ENCODE measurements at regions not wholly inside any gene's neighbourhood (a gene's known extent, or its start where the extent isn't known, plus 50 kb on each side); places are given as distances from the start of the nearest gene placed in this dataset.

GRCh38 chr21:22096314-22096713 is 1098.1 kb downstream of the NCAM2 start:
- Histone ChIP-seq H4K5ac (ENCODE audit: insufficient read length, low read depth, low read length) (no peak overlapping the region), H2AFZ (ENCODE audit: low read length) (no peak overlapping the region), H2BK120ac (replicated peaks; ENCODE audit: low read depth, low read length) (no peak overlapping the region), H3K4me1 (replicated peaks in 1 of 4; ENCODE audit: control insufficient read depth in 3 of 4, insufficient read depth in 4 of 4, low read length in 3 of 4) (peaks cover 0 to 4% (median 0%) of the 10 kb centered on the region in 4 experiments; a peak in 1 of 7 replicates), H3K9me3 (ENCODE audit: insufficient read depth in 2 of 2, low read depth in 1 of 2, low read length in 1 of 2) (no peaks in the 10 kb centered on the region), H4K20me1 (replicated peaks in 1 of 2; ENCODE audit: control insufficient read depth in 1 of 2, insufficient read depth in 2 of 2, low read length in 2 of 2) (no peaks in the 10 kb centered on the region), H3K23ac (ENCODE audit: insufficient read length) (no peak overlapping the region), H3K79me2 (ENCODE audit: control insufficient read depth in 1 of 2, insufficient read depth in 2 of 2, low read length in 2 of 2) (no peaks in the 10 kb centered on the region), H3K14ac (ENCODE audit: insufficient read length) (no peak overlapping the region), H2BK20ac (ENCODE audit: low read length) (no peak overlapping the region), H2AK5ac (ENCODE audit: low read depth, low read length) (no peak overlapping the region), H3K27ac (ENCODE audit: low read depth, low read length) (no peak overlapping the region), H3K27me3 (replicated peaks in 1 of 4; ENCODE audit: control insufficient read depth in 3 of 4, extremely low read depth in 1 of 4, insufficient read depth in 3 of 4, low read length in 3 of 4) (no peaks in the 10 kb centered on the region), H2BK15ac (ENCODE audit: low read length) (no peak overlapping the region), H3K4ac (replicated peaks; ENCODE audit: insufficient read length, low read depth, low read length) (no peak overlapping the region), H3K56ac (replicated peaks; ENCODE audit: insufficient read length, low read depth, low read length) (no peak overlapping the region), H2BK12ac (ENCODE audit: low read depth, low read length) (no peak overlapping the region), H3K36me3 (ENCODE audit: control insufficient read depth in 2 of 4, insufficient read depth in 4 of 4, low read length in 3 of 4) (no peaks in the 10 kb centered on the region), H3K23me2 (ENCODE audit: low read depth, low read length) (no peaks in the 10 kb centered on the region), H3K4me3 (ENCODE audit: extremely low read depth in 1 of 4, insufficient read depth in 2 of 4, low read depth in 3 of 4, low read length in 4 of 4) (no peak overlapping the region), H4K91ac (replicated peaks; ENCODE audit: insufficient read length, low read length) (no peak overlapping the region), H3K79me1 (ENCODE audit: low read depth, low read length) (no peaks in the 10 kb centered on the region), H3K4me2 (ENCODE audit: insufficient read depth in 1 of 2, low read depth in 2 of 2, low read length in 2 of 2) (no peak overlapping the region), H2BK5ac (ENCODE audit: low read depth, low read length) (no peak overlapping the region), H3K9ac (replicated peaks in 1 of 4; ENCODE audit: extremely low read depth in 1 of 4, low read depth in 3 of 4, low read length in 3 of 4) (no peak overlapping the region), H3K18ac (ENCODE audit: extremely low read depth, low read length) (no peak overlapping the region), H4K8ac (ENCODE audit: extremely low read depth, insufficient read depth, low read length) (no peak overlapping the region)
- TF ChIP-seq SP1 (IDR thresholded peaks at IDR 0.05; ENCODE audit: low read depth, low read length) (no peak), SIX5 (IDR thresholded peaks at IDR 0.05; ENCODE audit: low read depth, low read length) (no peak), ZNF274 (IDR thresholded peaks at IDR 0.05; ENCODE audit: borderline replicate concordance, extremely low read depth, low read length) (no peak), TAF1 (IDR thresholded peaks at IDR 0.05; ENCODE audit: low read depth, low read length) (no peak), CHD1 (IDR thresholded peaks at IDR 0.05; ENCODE audit: low read depth, low read length) (no peak), SAP30 (IDR thresholded peaks at IDR 0.05; ENCODE audit: insufficient read depth, insufficient replicate concordance, low read length) (no peak)
- TF ChIP-seq, protein P1, sequence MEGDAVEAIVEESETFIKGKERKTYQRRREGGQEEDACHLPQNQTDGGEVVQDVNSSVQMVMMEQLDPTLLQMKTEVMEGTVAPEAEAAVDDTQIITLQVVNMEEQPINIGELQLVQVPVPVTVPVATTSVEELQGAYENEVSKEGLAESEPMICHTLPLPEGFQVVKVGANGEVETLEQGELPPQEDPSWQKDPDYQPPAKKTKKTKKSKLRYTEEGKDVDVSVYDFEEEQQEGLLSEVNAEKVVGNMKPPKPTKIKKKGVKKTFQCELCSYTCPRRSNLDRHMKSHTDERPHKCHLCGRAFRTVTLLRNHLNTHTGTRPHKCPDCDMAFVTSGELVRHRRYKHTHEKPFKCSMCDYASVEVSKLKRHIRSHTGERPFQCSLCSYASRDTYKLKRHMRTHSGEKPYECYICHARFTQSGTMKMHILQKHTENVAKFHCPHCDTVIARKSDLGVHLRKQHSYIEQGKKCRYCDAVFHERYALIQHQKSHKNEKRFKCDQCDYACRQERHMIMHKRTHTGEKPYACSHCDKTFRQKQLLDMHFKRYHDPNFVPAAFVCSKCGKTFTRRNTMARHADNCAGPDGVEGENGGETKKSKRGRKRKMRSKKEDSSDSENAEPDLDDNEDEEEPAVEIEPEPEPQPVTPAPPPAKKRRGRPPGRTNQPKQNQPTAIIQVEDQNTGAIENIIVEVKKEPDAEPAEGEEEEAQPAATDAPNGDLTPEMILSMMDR (IDR thresholded peaks at IDR 0.05; ENCODE audit: control extremely low read depth in 1 of 3, insufficient read depth in 1 of 3, low read depth in 1 of 3, low read length in 3 of 3): no peak
- TF ChIP-seq, protein P2, sequence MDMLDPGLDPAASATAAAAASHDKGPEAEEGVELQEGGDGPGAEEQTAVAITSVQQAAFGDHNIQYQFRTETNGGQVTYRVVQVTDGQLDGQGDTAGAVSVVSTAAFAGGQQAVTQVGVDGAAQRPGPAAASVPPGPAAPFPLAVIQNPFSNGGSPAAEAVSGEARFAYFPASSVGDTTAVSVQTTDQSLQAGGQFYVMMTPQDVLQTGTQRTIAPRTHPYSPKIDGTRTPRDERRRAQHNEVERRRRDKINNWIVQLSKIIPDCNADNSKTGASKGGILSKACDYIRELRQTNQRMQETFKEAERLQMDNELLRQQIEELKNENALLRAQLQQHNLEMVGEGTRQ (IDR thresholded peaks at IDR 0.05; ENCODE audit: low read length): no peak
- ChIA-PET CTCF (ENCODE audit: partially characterized antibody) (no interaction called here), POLR2A (ENCODE audit: partially characterized antibody) (no interaction called here)
- WGBS, 2 experiments (ENCODE audit: extremely low coverage in 1 of 2, insufficient coverage in 1 of 2, insufficient read length in 1 of 2, insufficient replicate concordance in 2 of 2, low coverage in 1 of 2, low lambda C conversion rate in 2 of 2, missing lambda C conversion rate in 1 of 2): 72% methylated on average over 1 of the region's 1 CpG; no CpG with 5 or more reads in 1 of the 2 experiments
- DNase-seq (ENCODE audit: low read depth in 1 of 2, low spot score in 2 of 2) (no peak), FAIRE-seq (no peak)

All from H1 (cell line).